Cardiac muscle cell (in vitro differentiated cells and primary cell): ENCODE measurements at regions not wholly inside any gene's neighbourhood (a gene's known extent, or its start where the extent isn't known, plus 50 kb on each side); places are given as distances from the start of the nearest gene placed in this dataset.

Source experiments
- DNase-seq, 2 donors: peaks; one replicate each; pipeline versions ENCODE4 v3.0.0 to v3.0.0-alpha.2; 2010 to 2017; ENCODE audit warnings: low read depth in 1 of 2, low spot score in 1 of 2
- H3K27ac ChIP-seq: fragments of 200-600 bp; sonication (generic); 2 replicates; pipeline ENCODE4 v1.5.1; 2016
- H3K27me3 ChIP-seq: fragments of 200-600 bp; sonication (generic); 2 replicates; pipeline ENCODE4 v1.6.0; 2016; ENCODE audit warnings: control low read depth
- H3K36me3 ChIP-seq: fragments of 200-600 bp; sonication (generic); 2 replicates; pipeline ENCODE4 v1.5.1; 2016; ENCODE audit warnings: control low read depth
- H3K4me1 ChIP-seq: fragments of 200-600 bp; sonication (generic); 2 replicates; pipeline ENCODE4 v1.8.1; 2017; ENCODE audit warnings: low read depth, mild to moderate bottlenecking, mixed run types
- H3K4me3 ChIP-seq: fragments of 200-600 bp; sonication (generic); 2 replicates; pipeline ENCODE4 v1.5.1; 2016; ENCODE audit warnings: mild to moderate bottlenecking
- H3K9me3 ChIP-seq: fragments of 200-600 bp; sonication (generic); 2 replicates; pipeline ENCODE4 v1.5.1; 2017; ENCODE audit warnings: low read depth, mild to moderate bottlenecking, control low read depth
- TF ChIP-seq, protein P1 (sequence below): IDR thresholded peaks from 2 replicates; pipeline ENCODE4 v1.5.1; 2012; ENCODE audit warnings: low read depth, mild to moderate bottlenecking, low read length

DNA sequence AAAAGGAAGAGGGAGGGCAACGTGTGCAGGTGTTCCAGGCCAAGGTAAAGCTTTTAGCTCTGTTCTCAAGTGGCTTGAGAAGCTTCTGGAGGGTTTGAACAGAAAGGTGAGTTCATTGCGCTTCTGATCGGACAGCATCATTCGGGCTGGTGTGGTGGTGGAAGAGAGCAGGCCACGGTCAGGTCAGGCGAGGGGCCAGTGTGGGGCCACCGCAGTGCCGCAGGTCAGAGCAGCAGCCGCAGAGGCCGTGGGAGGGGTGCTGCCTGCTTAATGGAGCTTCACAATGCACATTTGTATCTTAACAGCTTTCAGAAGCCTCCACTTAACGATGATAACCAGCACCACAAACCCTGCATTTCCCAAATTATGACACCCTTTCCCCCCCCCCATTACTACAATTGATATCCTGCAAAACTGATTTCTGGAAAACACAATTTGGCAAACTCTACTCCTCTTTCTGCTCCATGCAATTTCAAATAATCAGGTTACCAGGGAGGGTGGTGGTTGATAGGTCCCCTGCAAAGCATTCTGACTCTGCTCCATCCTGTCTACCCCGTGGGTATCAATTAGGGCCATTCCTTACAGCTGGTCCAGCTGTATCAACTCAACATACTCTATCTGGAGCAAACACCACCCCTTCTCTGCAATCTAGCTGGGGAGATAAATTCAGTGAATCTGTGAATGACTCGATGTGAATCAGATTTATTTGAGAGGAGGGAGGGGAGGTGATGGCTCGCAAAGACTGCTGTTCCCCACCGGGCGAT lies 162.9 kb downstream of the ACTR3B start:
- no peak overlapping the region for H3K4me3 ChIP-seq
- peaks cover 43% of the 10 kb centered on the region for H3K27me3 ChIP-seq
- H3K27ac ChIP-seq = no peak overlapping the region
- no peaks in the 10 kb centered on the region for H3K4me1 ChIP-seq
- no peak for DNase-seq
- TF ChIP-seq, protein P1, sequence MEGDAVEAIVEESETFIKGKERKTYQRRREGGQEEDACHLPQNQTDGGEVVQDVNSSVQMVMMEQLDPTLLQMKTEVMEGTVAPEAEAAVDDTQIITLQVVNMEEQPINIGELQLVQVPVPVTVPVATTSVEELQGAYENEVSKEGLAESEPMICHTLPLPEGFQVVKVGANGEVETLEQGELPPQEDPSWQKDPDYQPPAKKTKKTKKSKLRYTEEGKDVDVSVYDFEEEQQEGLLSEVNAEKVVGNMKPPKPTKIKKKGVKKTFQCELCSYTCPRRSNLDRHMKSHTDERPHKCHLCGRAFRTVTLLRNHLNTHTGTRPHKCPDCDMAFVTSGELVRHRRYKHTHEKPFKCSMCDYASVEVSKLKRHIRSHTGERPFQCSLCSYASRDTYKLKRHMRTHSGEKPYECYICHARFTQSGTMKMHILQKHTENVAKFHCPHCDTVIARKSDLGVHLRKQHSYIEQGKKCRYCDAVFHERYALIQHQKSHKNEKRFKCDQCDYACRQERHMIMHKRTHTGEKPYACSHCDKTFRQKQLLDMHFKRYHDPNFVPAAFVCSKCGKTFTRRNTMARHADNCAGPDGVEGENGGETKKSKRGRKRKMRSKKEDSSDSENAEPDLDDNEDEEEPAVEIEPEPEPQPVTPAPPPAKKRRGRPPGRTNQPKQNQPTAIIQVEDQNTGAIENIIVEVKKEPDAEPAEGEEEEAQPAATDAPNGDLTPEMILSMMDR = no peak
- H3K9me3 ChIP-seq = no peaks in the 10 kb centered on the region
- H3K36me3 ChIP-seq = no peaks in the 10 kb centered on the region

DNA sequence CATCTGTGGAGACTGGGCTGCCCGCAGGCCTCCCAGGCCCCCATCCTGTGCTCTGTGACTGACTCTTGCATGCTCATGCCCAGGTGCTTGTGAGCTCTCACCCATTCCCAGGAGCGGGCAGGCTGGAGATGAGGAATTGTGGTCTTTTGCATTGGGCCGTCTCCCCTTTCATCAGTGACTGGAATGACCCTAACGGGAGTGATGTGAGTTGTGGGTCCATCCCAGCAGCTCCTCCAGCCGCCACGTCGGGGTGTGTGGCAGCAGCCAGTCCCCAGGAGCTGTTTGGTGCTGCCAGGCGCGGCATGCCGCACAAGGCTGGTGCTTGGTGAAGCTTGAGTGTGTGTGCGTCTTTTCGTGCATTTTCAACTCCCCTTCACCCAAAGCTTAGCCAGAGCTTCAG lies 164.2 kb downstream of the ACTR3B start:
- no peaks in the 10 kb centered on the region for H3K36me3 ChIP-seq
- H3K9me3 ChIP-seq = no peaks in the 10 kb centered on the region
- DNase-seq = no peak
- H3K27me3 ChIP-seq = peaks cover 43% of the 10 kb centered on the region
- TF ChIP-seq, protein P1 = no peak
- H3K4me1 ChIP-seq = no peaks in the 10 kb centered on the region
- no peak overlapping the region for H3K27ac ChIP-seq
- no peak overlapping the region for H3K4me3 ChIP-seq

- H3K9me3 ChIP-seq = no peaks in the 10 kb centered on the region
Measured at GRCh38 chr7:152924238-152924637, 164.7 kb downstream of the ACTR3B start.

GRCh38 chr7:152924826-152925411 lies 165.4 kb downstream of the ACTR3B start:
- Histone ChIP-seq H3K36me3 (no peaks in the 10 kb centered on the region), H3K4me3 (peak overlapping the region; percentile 46), H3K27ac (no peak overlapping the region), H3K4me1 (no peaks in the 10 kb centered on the region), H3K9me3 (no peaks in the 10 kb centered on the region), H3K27me3 (peaks cover 43% of the 10 kb centered on the region)
- DNase-seq = no peak
- TF ChIP-seq, protein P1 = no peak

More at GRCh38 chr7:152924238-152924637, 164.7 kb downstream of the ACTR3B start:
- Histone ChIP-seq H3K36me3 (no peaks in the 10 kb centered on the region), H3K27ac (no peak overlapping the region), H3K4me3 (no peak overlapping the region), H3K4me1 (no peaks in the 10 kb centered on the region), H3K27me3 (peaks cover 43% of the 10 kb centered on the region)
- DNase-seq = no peak
- TF ChIP-seq, protein P1 = no peak

GRCh38 chr7:152925412-152926147 lies 166.0 kb downstream of the ACTR3B start:
- TF ChIP-seq, protein P1 = no peak
- peak in 1 of 2 donors; percentile 81 for DNase-seq
- Histone ChIP-seq H3K4me3 (peak overlapping the region; percentile 46), H3K27me3 (peaks cover 43% of the 10 kb centered on the region), H3K27ac (no peak overlapping the region), H3K4me1 (no peaks in the 10 kb centered on the region), H3K9me3 (no peaks in the 10 kb centered on the region), H3K36me3 (no peaks in the 10 kb centered on the region)
